Lung (tissue), 11 donors: ENCODE measurements at regions not wholly inside any gene's neighbourhood (a gene's known extent, or its start where the extent isn't known, plus 50 kb on each side); places are given as distances from the start of the nearest gene placed in this dataset.

Source experiments
- ATAC-seq: fragments of 200-7000 bp; cut with Tn5 transposase; one replicate; pipeline ENCODE4 v1.9.1; 2020; ENCODE audit warnings: moderate number of reproducible peaks; ENCODE audit not compliant: insufficient read depth, low FRiP score
- DNase-seq, 3 donors: peaks; one replicate each; pipeline ENCODE4 v3.0.0-alpha.2; 2013 to 2017
- H3K27ac ChIP-seq, 2 donors: one replicate each; pipeline ENCODE4 v1.5.1; 2013; ENCODE audit warnings: mild to moderate bottlenecking in 2 of 2, moderate library complexity in 2 of 2, control low read depth in 1 of 2, inconsistent platforms in 1 of 2, low read depth in 1 of 2, low read length in 1 of 2
- H3K27me3 ChIP-seq, 3 donors: one replicate each; pipeline ENCODE4 v1.5.1; 2013; ENCODE audit warnings: low read length in 2 of 3; ENCODE audit not compliant: control insufficient read depth in 3 of 3, insufficient read depth in 3 of 3
- H3K36me3 ChIP-seq, 4 donors: one replicate each; pipeline ENCODE4 v1.5.1; 2013; ENCODE audit warnings: low read length in 4 of 4, mild to moderate bottlenecking in 1 of 4, moderate library complexity in 1 of 4; ENCODE audit not compliant: control insufficient read depth in 4 of 4, insufficient read depth in 4 of 4
- H3K4me1 ChIP-seq, 5 donors: one replicate each; pipeline ENCODE4 v1.5.1; 2013; ENCODE audit warnings: low read length in 5 of 5, mild to moderate bottlenecking in 2 of 5, moderate library complexity in 1 of 5; ENCODE audit not compliant: control insufficient read depth in 5 of 5, insufficient read depth in 5 of 5
- H3K4me3 ChIP-seq: one replicate; pipeline ENCODE4 v1.5.1; 2013; ENCODE audit warnings: mild to moderate bottlenecking, control low read depth, moderate library complexity
- H3K9ac ChIP-seq, 2 donors: one replicate each; pipeline ENCODE4 v1.5.1; 2013; ENCODE audit warnings: low read length in 2 of 2, control low read depth in 1 of 2; ENCODE audit not compliant: insufficient read depth in 1 of 2
- H3K9me3 ChIP-seq, 4 donors: one replicate each; pipeline ENCODE4 v1.5.1; 2013; ENCODE audit warnings: low read length in 3 of 4, mild to moderate bottlenecking in 1 of 4, moderate library complexity in 1 of 4; ENCODE audit not compliant: control insufficient read depth in 4 of 4, insufficient read depth in 3 of 4
- CTCF ChIP-seq: IDR thresholded peaks from 2 replicates; pipeline ENCODE4 v1.5.1; 2012; ENCODE audit warnings: mild to moderate bottlenecking; ENCODE audit errors: control extremely low read depth, extremely low read depth
- WGBS, 2 donors: extraction: QIAGEN DNeasy Blood & Tissue Kit; methylation state at CpG; one replicate each; pipeline ENCODE4 v1.1.7; 2013; 5-methylcytosine and 5-hydroxymethylcytosine counted together
- donor health status: control.
- donor health status: control.
- donor health status: Bipolar disorder and iron deficiency.
- donor health status: healthy.
- donor health status: DM: yes; HTN: yes; CAD: no.

GRCh38 chrX:142060191-142060590, 144.9 kb downstream of the MAGEC2 start:
- DNase-seq = no peak
- Histone ChIP-seq H3K36me3 (no peaks in the 10 kb centered on the region), H3K27me3 (peaks cover 0 to 2% (median 0%) of the 10 kb centered on the region in 3 donors), H3K9ac (no peak overlapping the region), H3K9me3 (peaks cover 0 to 21% (median 10%) of the 10 kb centered on the region in 4 donors), H3K4me1 (no peaks in the 10 kb centered on the region), H3K4me3 (no peak overlapping the region), H3K27ac (no peak overlapping the region)
- TF ChIP-seq CTCF = no peak
- 69 to 78% methylated on average over 2 of the region's 2 CpGs for WGBS, 2 donors
- ATAC-seq = no peak

GRCh38 chrX:142054094-142054493, 150.4 kb downstream of the MAGEC1 start:
- Histone ChIP-seq H3K4me1 (no peaks in the 10 kb centered on the region), H3K9me3 (peaks cover 0 to 17% (median 7%) of the 10 kb centered on the region in 4 donors), H3K4me3 (no peak overlapping the region), H3K27me3 (no peaks in the 10 kb centered on the region), H3K9ac (no peak overlapping the region), H3K36me3 (no peaks in the 10 kb centered on the region), H3K27ac (no peak overlapping the region)
- DNase-seq (no peak), ATAC-seq (no peak)
- no peak for TF ChIP-seq CTCF
- 53 to 63% methylated on average over 1 of the region's 1 CpG for WGBS, 2 donors

GRCh38 chrX:142052238-142052637, 148.5 kb downstream of the MAGEC1 start:
- no peak for TF ChIP-seq CTCF
- H3K9me3 ChIP-seq = peaks cover 0 to under 1% (median 0%) of the 10 kb centered on the region in 4 donors

GRCh38 chrX:142043196-142043595, 139.5 kb downstream of the MAGEC1 start:
- 77 to 80% methylated on average over 3 of the region's 3 CpGs for WGBS, 2 donors
- no peaks in the 10 kb centered on the region for H3K36me3 ChIP-seq
- no peaks in the 10 kb centered on the region for H3K9me3 ChIP-seq
- H3K9ac ChIP-seq = no peak overlapping the region
- no peaks in the 10 kb centered on the region for H3K4me1 ChIP-seq
- ATAC-seq = no peak
- no peak overlapping the region for H3K27ac ChIP-seq
- TF ChIP-seq CTCF = no peak
- H3K27me3 ChIP-seq = peaks cover 0 to 2% (median 0%) of the 10 kb centered on the region in 3 donors
- no peak for DNase-seq
- H3K4me3 ChIP-seq = no peak overlapping the region

More at GRCh38 chrX:142052238-142052637, 148.5 kb downstream of the MAGEC1 start:
- no peak overlapping the region for H3K27ac ChIP-seq
- H3K9ac ChIP-seq = no peak overlapping the region
- H3K36me3 ChIP-seq = no peaks in the 10 kb centered on the region
- H3K27me3 ChIP-seq = no peaks in the 10 kb centered on the region
- no peak for ATAC-seq
- H3K4me3 ChIP-seq = no peak overlapping the region
- WGBS, 2 donors = 83% methylated on average over 3 of the region's 3 CpGs
- no peaks in the 10 kb centered on the region for H3K4me1 ChIP-seq
- no peak for DNase-seq
